HG02571 (cell line): ENCODE measurements at regions not wholly inside any gene's neighbourhood (a gene's known extent, or its start where the extent isn't known, plus 50 kb on each side); places are given as distances from the start of the nearest gene placed in this dataset.

Experiments used
- ATAC-seq: cut with Tn5 transposase; IDR thresholded peaks from one replicate; pipeline ENCODE4 v1.9.1; 2021; ENCODE audit warnings: mild to moderate bottlenecking, moderate library complexity; ENCODE audit not compliant: unreplicated experiment

DNA sequence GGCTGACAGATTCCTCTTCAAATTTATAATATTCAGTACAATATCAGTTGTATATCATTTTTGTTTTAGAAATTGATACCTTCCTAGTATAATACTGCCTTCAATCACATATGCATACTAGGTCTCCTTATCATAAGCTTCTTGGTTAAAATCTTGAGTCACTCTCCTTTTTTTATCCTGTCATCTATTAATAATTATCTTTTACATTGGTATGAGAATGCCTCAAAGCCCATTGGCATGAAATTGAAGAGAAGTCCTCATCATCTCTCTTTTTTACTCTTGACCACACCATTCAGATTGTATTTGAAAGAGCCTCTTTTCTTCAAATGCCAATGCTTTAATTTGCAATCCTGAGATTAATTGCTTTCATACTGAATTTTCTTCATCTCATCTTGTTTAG is 810.3 kb downstream of the BRINP1 start:
- ATAC-seq: no peak

DNA sequence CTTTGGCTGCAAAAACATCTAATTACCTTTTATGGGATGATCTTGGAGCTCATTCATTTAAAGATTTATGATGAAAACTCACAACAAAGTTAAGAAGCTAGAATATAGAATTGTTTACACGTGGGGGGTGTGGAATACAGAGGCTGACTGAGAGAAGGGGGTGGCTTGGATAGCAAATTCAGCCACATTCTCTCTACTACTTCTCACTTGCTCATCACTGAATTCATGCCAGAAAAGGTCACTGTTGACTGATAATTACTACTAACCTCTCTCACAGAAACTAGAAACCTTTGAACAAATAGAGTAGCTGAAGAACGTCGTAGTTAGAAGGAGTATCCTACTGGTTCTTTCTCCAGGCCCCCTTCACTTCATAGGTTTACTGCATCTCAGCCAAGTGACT is 808.2 kb downstream of the BRINP1 start:
- ATAC-seq: no peak

DNA sequence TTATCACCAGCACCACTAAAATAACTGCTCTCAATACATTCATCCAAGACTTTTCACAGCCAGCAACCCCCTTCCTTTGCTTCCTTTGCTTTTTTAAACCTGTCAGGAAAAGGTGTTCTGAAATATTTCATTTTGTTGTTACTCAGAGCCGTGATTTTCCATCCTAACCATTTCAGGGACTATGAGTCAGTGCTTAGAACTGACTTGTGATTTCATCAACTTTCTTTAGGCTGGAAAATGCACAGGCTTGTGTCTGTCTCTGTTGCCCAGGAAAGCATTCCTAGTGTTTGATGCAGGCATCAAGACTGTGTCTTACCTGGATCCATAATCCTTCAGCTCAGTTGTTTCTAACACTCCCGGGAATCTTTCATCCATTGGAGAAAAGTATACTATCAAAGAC is 805.6 kb downstream of the BRINP1 start:
- no peak for ATAC-seq

DNA sequence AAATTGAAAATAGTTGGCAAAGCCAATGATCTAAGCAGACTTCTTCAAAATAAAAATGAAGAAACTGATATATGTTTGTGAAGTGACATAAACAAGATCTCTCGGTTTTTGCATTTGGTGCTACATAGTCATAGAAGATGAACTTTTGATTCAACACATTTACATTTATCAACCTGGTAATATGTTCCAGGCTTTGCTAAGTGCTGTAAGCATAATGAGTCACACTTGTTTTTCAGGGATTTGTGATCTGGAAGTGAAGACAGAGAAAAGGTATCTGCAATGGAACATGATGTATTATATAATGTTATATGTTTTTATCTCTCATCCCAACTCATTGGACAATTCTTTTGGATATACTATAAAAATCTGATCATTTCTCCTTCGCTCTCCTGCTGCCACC is 801.4 kb downstream of the BRINP1 start:
- ATAC-seq: no peak

DNA sequence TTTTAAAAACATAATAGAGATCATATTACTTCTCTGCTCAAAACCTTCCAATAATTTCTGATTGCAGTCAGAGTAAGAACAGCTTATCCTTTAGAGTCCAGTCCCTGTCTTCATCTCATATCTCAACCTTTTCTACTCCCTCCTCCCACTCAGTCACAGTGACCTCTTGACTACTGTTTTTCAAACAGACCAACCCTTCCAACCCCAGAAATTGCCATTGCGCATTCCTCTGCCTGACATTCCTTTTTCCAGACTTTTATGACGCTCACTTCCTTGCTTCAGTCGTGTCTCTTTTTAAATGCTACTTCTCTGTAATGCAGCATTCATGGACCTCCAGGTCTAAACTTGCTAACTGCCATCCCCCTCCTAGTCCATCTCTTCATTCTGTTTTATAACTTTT is 800.5 kb downstream of the BRINP1 start:
- ATAC-seq: no peak

DNA sequence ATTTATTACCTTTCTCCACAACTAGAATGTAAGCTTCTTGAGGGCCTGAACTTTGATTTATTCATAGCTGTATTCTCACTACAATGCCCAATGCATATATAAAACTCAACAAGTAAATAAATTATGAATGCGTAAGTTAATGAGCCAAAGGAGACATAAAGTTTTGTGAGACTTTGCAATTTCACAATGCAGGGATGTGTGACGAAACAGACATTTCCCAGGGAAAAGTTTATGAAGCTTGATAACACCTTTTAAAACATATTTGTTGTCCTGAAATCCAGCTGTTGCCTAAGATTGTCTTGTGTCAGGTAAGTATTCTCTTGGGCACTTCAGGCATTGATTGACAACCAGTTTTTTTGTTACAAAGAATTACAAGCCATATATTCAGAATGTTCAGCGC is 800.1 kb downstream of the BRINP1 start:
- no peak for ATAC-seq

DNA sequence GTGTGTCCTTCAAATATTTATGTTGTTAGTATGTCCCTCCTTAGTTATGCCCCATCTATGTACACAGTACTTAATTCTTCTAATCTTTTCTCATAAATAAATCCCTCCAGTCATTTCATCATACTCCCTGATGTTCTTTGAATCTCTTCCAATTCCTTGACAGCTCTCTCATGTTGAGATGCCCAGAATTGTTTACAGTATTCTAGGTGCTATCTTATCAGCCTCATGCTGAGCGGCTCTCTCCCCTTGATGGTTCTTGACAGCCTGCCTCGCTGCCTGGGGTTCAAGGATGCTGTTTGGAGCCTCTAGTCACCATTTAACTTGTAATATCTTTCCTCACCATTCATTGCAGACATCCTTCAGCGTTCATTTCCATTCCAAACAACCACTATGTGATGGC is 799.2 kb downstream of the BRINP1 start:
- no peak for ATAC-seq

DNA sequence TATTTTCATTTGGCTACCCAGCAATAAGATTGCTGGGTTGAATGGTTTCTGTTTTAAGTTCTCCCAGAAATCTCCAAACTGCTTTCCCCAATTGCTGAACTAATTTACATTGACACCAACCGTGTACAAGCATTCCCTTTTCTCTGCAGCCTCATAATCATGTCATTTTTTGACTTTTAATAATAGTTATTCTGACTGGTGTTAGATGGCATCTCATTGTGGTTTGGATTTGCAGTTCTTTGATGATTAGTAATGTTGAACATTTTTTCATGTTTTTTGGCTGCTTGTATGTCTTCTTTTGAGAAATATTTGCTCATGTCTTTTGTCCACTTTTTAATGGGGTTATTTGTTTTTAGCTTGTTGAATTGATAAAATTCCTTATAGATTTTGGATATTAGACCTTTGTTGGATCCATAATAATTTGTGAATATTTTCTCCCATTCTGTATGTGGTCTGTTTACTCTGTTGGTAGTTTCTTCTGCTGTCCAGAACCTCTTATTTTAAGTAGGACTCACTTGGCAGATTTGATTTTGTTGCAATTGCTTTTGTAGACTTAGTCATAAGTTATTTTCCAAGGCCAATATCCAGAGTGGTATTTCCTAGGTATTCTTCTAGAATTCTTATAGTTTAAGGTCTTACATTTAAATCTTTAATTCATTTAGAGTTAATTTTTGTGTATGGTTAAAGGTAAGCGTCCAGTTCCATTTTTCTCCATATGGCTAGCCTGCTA is 793.7 kb downstream of the BRINP1 start:
- ATAC-seq: no peak

DNA sequence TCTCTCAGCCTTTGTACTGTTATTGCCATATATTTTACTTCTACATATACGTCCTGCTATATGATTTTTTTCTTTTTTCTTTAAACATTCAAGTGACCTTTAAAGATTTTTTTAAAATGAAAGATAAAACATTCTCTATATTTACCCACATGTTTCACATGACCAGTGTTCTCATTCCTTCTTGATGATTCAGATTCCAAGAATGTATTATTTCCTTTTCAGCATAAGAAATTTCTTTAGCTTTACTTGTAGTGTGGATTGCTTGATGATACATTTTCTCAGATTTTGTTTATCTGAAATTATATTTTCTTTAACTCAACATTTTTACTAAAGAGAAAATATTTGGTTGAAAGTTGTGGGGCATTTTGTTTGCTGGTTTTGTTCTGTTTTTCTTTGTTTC is 792.1 kb downstream of the BRINP1 start:
- ATAC-seq: no peak

DNA sequence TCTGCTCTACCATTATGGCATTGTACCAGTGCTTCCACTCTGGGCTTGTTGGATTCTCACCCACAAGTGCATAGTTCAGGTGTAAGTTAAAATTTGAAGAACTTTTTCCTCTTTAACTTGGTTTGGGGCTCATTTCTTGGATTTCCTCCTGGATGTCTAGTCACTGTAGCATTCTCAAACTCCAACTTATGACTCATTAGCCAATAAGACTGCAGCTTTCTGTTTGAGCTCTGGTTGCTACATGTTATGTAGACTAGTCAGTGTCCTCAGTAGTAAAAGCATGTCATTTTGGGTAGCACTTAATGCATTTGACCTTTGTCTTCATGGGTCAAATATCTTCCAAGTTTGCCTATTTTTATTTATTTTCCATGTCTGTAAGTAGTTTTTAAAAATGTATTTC is 790.8 kb downstream of the BRINP1 start:
- ATAC-seq: no peak

DNA sequence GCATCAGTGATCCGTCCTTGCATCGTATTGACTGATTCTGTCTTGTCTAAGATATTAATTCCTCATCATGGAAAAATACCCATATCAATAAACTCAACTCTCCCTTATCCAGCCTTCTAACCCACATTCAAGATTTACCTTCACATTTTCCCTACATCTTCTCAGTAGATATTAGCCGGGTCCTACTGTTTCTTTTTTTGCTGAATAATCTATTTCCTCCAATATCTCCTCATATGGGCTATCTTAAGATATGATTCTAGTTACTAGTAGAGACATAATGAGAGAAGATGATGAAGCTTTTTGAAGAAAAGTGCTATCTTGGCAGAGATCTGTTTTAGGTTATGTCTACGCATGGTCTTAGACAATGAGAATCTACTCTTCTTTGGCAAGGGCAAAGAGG is 785.8 kb downstream of the BRINP1 start:
- no peak for ATAC-seq

DNA sequence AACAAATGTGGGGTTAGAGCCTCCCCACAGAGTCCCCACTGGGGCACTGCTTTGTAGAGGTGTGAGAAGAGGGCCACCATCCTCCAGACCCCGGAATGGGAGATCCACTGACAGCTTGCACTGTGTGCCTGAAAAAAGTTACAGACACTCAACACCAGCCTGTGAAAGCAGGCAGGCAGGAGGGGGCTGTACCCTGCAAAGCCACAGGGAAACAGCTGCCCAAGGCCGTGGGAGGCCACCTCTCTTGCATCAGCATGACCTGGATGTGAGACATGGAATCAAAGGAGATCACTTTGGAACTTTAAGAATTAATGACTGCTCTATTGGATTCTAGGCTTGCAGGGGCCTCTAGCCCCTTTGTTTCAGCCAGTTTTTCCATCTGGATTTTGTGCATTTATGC is 782.3 kb downstream of the BRINP1 start:
- ATAC-seq: no peak

DNA sequence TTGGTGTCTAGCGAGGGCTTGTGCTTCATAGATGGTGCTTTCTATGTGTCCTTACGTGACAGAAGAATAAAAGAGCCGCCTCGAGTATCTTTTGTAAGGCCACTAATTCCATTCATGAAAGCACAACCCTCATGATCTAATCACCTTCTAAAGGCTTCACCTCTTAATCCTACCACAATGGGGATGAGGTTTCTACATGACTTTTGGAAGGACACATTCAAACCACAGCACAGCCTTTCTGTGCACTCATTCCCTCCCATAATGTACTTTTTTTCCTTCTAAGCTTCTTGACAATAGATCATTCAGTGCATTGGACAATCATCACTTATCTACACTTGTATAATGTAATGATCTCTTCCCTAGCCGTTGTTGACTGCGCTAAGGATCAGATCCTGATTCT is 774.8 kb downstream of the BRINP1 start:
- no peak for ATAC-seq

DNA sequence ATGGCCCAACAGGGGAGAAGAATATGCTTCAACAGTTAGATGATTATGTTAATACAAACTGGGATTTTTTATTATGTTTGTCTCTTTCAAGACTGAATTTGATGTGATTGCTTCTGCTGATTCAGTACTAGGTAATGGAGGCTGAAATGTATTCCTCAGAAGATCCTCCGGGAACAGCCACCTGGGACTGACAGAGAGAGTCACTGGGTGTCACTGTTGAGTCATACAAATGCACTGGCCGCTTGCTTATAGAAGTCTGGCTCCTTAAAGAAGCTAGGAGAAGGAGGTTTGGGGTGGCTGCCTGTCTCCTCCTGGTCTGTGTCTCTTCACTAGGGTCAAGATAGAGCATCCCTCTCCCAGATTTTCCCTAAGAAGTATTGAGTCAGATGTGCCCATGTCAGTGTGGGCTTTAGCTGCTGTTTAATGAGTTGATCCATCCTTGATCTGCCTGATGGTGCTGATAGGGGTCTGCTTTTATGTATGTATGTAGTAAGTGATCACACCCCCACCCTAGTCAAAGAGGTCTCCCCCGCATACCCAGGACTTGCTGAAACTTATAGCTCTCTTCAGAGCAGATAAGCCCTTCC is 773.4 kb downstream of the BRINP1 start:
- no peak for ATAC-seq

DNA sequence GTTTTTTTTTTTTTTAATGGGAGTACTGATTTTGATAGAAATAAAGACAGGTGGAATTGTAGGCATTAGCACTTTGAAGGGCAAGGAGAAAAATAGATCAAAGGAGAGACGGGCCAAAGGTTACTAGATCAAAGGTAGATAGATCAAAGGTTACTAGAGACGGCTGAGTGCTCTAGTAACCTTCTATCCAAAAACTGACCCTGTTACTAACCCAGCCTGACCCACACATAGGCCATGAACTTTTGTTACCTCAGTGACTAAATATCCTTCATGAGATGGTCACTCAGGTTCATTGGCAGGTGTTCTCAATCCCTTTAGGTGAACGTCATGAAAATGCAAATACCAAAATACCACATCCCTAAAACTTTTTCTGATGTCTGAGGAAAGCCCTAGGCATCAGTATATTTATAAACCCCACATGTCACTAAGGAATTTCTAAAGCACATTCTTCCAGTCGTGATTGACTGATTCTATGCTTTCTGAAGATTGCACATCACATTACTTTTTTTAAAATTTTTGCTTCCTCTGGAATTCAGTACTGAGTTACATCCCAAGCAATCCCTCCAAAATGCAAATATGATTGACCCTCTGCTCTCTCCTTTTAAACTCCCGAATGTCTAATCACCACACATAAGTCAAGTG is 772.7 kb downstream of the BRINP1 start:
- no peak for ATAC-seq

DNA sequence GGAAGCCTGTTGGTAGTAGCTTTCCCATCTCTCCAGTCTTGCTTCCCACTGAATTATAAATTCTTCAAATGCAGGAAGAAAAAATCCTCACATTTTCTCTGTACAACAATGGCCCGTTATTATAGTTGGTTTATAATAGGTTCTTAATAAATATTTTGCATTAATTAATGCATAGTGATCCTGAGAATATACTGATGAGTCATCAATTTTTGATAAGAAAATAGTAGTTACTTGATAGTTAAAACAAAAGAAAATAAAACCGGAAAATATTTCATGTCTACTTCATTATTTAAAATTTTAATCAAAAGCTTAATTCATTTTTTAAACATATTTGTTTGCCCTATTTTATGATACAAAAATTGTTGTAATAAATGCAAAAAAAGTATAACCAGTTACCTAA is 762.6 kb downstream of the BRINP1 start:
- no peak for ATAC-seq

DNA sequence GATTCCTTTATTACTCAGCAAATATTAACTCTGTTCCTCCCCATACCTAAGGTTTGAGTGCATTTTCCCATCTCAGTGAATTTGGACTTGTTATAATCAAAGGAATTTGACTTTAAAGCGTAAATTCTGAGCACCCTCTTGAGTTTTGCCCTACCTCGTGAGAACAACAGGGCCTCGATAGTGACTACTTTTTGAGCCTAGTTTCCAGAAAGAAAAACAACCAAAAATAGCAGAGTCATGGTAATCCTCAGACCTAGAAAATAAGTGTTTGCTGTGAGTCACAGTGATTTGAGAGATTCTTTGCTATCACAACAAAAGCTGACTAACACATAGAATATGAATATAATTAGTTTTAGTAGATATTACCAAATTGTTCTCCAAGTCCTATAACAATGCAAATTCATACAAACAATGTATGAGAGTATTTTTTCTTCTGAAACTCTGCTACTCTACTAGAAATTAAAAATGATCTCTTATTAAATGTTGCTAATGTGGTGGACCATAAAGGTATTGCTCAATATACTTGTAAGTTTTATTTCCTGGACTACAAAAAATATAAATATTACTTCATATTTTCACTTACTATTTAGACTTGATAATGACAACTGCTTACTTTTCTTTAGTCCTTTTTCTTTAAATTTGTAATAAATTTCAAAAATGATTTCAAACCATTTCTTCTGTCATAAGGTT is 759.7 kb downstream of the BRINP1 start:
- no peak for ATAC-seq

DNA sequence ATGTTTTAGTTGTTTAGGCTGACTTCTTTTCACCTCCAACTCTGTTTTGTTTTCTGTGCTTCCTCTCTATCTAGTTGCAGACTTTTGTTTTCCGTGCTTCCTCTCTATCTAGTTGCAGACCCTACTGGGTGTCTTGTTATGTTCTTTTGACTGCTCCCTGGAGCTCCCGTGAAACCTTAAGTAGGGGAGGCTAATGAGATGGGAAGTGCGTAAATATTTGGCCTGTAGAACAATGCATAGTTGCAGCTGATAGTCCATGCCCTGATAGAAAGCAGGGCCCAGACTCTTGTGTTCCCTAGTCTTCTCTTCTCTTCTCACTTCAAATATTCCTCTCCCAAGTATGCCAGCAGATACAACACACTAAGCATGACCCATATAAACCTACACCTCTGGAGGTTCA is 757.0 kb downstream of the BRINP1 start:
- no peak for ATAC-seq

DNA sequence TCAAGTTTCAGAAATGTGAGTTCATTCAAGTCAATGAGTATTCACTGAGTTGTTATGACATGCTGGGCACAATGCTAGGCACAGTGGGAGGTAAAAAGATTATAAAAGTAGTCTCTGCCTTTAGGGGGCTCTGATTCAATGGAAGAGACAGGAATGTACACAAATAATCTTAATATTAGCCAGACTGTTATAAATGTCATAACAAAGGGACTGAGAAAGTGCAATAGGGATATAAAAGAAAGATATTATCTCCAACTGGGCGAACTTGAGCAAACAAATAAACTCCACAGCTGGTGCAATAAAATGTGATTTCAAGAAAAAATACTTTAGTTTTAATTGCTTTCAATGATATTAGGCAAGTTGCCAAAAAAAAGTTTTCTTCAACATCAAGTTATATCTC is 755.2 kb downstream of the BRINP1 start:
- ATAC-seq: no peak

DNA sequence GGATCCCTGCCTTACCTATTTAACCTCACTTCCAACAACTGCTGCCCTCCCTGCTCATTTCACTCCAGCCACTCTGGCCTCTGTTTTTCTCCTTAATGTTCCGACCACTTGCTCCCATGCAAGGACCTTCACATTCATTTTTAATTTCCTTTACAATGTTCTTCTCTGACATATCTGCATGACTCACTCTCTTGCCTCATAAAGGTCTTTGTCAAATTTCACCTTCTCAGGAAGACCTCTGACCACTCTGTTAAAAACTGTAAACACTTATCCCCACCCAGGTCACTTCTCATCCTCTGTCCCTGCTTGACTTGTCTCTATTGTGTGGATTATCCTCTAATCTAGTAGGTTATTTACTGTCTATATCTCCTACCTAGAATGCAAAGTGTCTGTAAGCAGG is 751.2 kb downstream of the BRINP1 start:
- no peak for ATAC-seq

DNA sequence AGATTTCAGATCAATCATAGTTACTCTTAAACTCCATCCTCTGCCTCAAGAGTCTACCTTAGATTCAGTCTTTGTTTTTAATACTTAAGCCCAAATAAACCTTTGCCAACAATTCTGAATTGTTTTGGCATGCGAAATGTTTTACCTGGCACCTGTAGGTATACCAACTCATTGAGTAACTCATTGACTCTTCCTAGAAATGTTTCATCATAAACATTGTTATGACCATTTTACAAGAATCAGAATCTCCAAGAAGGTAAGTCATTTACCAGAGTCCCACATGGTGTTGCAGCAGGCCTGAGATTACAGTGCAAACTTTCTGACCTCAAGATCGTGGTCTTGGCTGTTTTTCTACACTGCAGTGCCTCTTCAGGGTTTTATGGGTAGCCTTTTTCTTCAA is 750.4 kb downstream of the BRINP1 start:
- no peak for ATAC-seq

DNA sequence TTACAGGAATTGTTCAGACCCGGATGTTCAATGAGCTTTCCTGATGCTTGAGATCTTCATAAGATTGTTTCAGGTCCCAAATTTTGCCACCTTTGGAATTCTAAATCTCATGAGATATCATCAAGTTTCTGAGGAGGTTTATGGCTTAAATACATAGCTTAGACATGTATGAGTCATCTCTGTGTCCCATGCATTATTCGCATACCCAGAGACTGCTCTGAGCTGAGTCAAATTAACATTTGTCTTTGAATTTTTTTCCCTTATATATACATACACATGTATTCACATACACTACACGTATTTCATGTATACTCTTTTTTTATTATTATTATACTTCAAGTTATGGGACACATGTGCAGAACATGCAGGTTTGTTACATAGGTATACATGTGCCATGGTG is 744.6 kb downstream of the BRINP1 start:
- no peak for ATAC-seq
